ENCODE measurements at regions not wholly inside any gene's neighbourhood (a gene's known extent, or its start where the extent isn't known, plus 50 kb on each side); places are given as distances from the start of the nearest gene placed in this dataset.
A peak's percentile ranks its signal among the peaks of the same experiment; 100 is the strongest.

DNA sequence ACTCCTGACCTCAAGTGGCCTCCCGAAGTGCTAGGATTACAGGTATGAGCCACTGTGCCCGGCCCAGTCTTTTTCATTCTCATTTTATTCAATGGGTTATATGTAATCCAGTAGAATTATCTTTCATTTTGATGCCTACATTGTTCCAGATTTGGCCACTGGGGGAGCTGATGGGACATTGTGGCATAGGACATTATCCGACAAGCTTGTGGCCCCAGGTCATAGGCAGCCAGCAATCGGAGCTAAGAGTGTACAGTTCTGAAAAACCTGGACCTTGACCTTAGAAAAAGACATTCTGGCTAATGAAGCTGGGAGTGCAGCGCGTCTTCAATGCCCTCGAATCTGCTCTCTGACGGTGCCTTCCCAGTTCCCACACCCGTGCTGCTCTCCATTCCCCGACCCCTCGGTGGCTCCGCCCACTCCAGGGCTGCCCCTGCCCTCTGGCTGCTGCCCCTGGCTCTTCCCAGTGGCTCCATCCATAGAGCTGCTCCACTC is 108.7 kb downstream of the TEX29 start:
- DNase-seq (ENCODE audit: low read depth), result peak; percentile 1
- TF ChIP-seq, protein P1, sequence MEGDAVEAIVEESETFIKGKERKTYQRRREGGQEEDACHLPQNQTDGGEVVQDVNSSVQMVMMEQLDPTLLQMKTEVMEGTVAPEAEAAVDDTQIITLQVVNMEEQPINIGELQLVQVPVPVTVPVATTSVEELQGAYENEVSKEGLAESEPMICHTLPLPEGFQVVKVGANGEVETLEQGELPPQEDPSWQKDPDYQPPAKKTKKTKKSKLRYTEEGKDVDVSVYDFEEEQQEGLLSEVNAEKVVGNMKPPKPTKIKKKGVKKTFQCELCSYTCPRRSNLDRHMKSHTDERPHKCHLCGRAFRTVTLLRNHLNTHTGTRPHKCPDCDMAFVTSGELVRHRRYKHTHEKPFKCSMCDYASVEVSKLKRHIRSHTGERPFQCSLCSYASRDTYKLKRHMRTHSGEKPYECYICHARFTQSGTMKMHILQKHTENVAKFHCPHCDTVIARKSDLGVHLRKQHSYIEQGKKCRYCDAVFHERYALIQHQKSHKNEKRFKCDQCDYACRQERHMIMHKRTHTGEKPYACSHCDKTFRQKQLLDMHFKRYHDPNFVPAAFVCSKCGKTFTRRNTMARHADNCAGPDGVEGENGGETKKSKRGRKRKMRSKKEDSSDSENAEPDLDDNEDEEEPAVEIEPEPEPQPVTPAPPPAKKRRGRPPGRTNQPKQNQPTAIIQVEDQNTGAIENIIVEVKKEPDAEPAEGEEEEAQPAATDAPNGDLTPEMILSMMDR (IDR thresholded peaks at IDR 0.05; ENCODE audit: control insufficient read depth, insufficient read depth, low read depth, low read length, missing control alignments), result peak; percentile 62
- no peak overlapping the region for H3K4me3 ChIP-seq (ENCODE audit: control insufficient read depth, low read depth, low read length)

DNA sequence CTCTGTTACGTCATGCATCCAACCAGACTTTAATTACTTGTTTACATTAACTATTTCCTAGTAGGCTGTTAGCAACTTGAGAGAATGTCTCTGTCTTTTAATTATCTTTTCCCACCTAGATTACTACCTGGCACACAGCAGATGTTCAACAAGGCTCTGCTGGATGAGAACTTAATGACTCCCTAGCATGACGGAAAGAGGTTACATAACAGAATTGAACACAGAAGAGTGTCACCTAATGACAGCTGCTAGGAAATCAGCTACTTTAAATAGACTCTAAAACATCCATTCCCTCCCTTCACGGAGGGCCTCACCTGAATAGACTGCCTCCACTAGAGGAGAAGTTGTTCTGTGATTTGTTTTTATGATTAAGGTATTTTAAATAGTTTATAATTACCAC is 110.8 kb downstream of the TEX29 start:
- TF ChIP-seq, protein P1 (IDR thresholded peaks at IDR 0.05; ENCODE audit: control insufficient read depth, insufficient read depth, low read depth, low read length, missing control alignments), result no peak
- no peak for DNase-seq (ENCODE audit: low read depth)
- no peak overlapping the region for H3K4me3 ChIP-seq (ENCODE audit: control insufficient read depth, low read depth, low read length)

DNA sequence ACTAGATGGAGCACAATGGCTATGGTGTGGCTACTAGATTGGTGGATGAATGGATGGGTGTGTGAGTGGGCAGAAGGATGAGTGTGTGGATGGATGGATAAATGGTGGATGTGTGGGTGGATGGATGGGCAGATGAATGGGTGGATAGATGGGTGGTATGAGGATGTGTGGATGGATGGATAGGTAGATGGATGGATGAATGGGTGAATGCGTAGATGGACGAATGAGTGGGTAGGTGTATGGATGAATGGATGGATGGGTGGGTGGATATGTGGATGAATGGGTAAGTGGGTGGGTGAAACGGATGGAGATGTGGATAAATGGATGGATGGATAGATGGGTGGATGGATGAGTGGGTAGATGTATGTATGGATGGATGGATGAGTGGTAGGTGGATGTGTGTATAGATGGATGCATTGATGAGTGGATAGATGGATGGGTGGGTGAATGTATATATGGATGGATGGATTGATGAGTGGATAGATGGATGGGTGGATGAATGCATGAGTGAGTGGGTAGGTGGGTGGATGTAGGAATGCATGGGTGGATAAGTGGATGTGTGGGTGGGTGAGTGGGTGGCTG is 114.2 kb downstream of the TEX29 start:
- no peak for DNase-seq (ENCODE audit: low read depth)
- no peak overlapping the region for H3K4me3 ChIP-seq (ENCODE audit: control insufficient read depth, low read depth, low read length)
- TF ChIP-seq, protein P1 (IDR thresholded peaks at IDR 0.05; ENCODE audit: control insufficient read depth, insufficient read depth, low read depth, low read length, missing control alignments), result no peak

DNA sequence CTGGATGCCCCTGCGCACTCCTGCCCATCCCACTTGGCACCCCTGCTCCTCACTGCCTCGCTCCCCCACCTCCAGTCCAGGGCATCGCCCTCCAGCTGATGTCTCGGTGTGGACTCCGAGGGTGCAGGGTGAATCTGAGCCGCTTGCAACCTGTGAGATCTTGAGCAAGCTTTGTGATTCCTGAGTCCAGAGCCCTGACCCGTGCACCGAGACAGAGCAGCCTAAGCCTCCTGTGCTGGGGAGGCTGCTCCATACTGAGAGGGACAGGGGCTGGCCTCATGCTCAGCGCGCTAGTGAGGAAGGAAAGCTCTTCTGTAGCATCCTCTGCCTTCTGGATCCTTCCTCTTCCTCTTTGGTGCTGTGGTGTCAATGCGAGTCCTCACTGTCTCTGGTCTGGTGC is 116.0 kb downstream of the TEX29 start:
- DNase-seq (ENCODE audit: low read depth), result no peak
- no peak overlapping the region for H3K4me3 ChIP-seq (ENCODE audit: control insufficient read depth, low read depth, low read length)
- TF ChIP-seq, protein P1 (IDR thresholded peaks at IDR 0.05; ENCODE audit: control insufficient read depth, insufficient read depth, low read depth, low read length, missing control alignments), result no peak

DNA sequence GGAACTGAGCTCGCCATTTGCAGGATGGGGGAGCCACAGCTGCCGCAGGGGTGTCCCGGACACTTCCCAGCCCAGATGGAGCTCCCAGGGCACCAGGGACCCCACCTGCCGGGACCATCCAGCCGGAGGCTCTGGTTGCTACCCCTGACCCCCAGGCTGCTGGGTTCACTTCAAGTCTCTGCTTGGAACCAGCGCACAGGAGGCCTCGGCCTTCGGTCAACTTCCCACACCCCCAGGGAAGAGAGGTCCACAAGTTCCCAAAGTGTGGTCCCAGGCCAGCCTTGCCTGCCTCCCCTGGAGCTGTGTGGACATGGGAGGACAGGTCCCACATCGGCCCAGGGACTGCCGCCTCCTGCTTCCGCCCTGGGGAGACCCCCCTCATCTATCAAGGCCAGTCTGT is 117.0 kb downstream of the TEX29 start:
- TF ChIP-seq, protein P1 (IDR thresholded peaks at IDR 0.05; ENCODE audit: control insufficient read depth, insufficient read depth, low read depth, low read length, missing control alignments), result no peak
- H3K4me3 ChIP-seq (ENCODE audit: control insufficient read depth, low read depth, low read length), result no peak overlapping the region
- no peak for DNase-seq (ENCODE audit: low read depth)

DNA sequence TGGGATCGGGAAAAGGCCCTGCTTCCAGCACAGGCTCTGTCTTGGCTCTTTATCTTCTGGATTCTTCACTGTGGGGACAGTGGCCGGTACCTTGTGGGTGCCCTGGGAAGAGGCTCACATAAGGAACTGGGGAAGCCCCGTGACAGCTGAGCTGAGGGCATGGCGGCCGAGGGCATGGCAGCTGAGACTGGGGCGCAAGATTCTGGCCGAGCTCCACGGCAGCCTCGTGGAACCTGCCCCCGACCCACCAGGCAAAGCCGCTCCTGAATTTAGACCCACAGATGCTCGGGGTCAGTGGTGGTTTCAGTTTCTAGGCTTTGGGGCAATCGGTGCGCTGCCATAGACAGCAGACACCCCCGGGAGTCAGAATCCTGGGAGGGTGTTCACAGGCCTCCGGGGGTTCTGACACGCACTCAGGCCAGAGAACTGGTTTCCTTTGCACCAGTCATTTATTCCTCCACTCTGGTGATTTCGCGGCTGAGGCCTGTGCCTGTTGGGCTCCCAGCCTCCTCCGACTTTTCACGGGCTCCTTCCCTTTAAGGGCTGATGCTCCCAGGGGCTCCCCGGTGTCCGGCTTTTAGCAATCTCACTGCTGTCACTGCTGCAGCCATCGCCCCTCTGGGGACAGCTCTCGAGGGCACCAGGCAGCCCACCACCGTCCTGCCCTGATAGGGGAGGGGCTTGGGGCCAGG is 117.6 kb downstream of the TEX29 start:
- DNase-seq (ENCODE audit: low read depth), result no peak
- H3K4me3 ChIP-seq (ENCODE audit: control insufficient read depth, low read depth, low read length), result no peak overlapping the region
- TF ChIP-seq, protein P1 (IDR thresholded peaks at IDR 0.05; ENCODE audit: control insufficient read depth, insufficient read depth, low read depth, low read length, missing control alignments), result no peak

Data from AG09309 (cell line).